NCI-H1092 (cell line): ENCODE measurements at regions not wholly inside any gene's neighbourhood (a gene's known extent, or its start where the extent isn't known, plus 50 kb on each side); places are given as distances from the start of the nearest gene placed in this dataset.

ENCODE experiments used
- DNase-seq: peaks from one replicate; lab custom pipeline; 2025; lab: John Stamatoyannopoulos, UW

DNA sequence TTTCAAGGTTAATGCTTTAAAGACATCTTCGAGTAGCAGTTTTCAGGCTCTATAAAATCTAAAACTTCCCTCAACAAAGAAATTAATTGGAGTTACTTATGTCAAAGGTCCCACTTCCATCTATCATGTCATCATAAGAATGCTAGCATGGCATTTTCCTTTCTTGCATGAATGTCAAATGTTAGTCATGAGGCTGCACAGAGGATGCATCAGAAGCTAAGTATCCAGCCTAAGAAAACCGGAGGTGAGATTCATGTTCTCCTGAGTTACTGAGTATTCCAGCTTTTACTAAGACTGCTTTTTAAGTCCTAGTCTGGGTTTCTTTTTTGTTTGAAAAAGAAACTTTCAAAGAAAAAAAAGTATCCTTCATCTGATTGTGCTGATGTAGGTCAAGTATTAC lies 130.6 kb upstream of the CDH19 start:
- DNase-seq = no peak

DNA sequence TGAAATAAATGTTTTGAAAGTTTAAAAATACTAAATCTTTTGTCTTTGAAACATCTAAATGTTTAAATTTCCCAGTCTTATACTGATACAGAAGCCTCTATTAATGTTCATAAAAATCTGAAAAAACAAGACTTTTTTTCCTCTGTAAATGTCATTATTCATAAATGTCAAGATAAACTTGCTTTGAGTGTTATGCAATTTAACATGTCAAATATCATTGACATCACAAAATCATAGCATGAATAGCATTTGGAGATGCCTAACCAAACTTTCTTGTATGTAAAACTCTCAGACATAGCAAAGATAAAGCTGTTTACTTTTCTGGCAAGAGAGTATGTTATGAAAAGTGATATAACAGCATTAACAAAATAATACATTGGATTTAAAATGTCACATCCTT lies 128.0 kb upstream of the CDH19 start:
- no peak for DNase-seq

DNA sequence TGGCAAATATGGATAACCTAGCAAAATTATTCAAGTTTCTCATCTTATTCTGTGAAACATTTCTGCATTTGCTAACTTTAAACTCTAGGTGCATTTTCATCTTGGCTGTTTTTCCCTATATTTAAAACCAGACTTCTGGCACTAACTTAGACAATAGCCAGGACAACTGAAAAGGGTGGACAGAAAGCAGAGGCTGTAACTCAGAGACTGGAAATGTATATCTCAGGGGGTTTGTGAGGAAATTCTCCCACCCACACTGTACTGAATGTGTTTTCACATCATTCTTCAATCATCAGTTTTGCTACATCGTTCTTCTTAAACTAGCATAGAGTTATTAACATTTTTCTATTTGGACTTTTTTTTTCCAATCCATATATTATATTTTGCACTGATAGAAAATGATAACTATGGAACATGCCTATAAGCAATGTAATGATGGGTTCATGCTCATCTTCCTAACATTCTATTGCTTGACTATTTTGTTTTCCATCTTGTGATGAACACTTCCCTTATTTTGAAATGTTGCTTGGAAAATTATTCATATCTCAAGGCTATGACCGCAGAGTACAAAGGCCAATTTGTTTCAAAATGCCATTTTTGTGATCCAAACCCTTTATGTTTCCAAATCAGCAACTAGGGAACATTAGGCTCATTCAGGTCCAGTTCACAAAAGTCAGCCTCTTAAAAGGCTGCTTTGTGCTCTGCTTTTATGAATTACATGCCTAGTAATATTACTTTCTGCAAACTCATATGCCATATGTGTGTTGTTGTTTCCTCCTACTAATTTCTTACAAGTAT lies 125.8 kb upstream of the CDH19 start:
- DNase-seq = no peak

DNA sequence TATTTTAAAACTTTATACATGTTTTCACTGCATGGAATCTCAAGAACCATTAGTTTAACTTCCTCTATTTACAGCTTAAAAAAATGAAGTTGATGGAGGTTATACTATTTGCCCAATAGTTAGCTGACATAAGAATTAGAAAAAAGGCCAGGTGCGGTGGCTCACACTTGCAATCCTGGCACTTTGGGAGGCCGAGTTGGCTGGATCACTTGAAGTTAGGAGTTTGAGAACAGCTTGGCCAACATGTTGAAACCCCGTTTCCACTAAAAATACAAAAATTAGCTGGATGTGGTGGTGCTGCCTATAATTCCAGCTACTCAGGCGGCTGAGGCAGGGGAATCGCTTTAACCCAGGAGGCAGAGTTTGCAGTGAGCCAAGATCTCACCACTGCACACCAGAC lies 125.1 kb upstream of the CDH19 start:
- no peak for DNase-seq

DNA sequence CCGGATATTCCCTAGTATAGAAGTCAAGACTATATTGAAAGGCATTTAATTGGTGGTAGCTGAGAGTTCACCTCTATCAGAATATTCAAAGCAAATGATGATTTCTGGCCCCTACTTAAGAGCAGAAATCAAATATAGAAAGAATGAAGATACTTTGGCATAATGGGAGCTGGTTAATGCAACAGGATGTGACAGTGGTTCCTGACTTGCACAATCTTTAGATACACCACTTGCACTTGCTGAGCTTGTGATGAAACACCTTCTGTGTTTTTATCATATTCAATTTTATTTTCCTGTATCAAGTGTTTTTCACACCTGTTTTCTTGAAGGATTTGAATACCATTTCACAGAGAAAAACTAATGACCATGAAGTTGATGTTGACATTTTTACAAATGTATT lies 124.1 kb upstream of the CDH19 start:
- no peak for DNase-seq

DNA sequence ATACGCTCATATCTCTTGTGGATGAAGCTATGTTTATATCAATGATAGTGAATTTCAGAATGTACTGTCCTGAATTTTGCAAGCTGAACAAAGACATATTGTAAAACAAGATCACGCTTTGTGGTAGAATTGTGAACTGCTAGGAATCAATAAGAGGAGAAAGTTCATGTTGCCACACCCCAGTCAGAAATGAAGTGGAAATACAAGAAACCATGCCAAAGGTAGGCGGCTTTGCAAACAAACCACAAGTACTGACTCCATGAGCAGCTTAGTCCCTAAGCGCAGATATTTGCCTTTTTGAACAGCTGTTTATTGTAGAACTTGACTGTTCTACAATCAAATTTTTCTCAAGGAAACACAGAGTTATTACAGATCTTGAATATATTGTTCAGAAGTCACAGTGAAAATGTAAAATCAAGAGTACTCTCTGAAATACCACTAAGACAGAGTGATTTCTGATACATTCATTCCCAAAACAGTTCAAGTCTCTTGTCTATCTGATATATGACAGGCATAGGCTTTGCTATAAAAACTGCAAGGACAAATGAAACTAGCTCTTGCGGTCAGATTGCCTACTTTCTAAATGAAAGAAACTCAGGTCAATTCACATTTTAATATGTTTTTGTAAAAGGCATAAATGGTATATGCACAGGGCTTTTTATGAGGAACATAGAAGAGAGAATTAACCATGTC lies 120.9 kb upstream of the CDH19 start:
- no peak for DNase-seq

DNA sequence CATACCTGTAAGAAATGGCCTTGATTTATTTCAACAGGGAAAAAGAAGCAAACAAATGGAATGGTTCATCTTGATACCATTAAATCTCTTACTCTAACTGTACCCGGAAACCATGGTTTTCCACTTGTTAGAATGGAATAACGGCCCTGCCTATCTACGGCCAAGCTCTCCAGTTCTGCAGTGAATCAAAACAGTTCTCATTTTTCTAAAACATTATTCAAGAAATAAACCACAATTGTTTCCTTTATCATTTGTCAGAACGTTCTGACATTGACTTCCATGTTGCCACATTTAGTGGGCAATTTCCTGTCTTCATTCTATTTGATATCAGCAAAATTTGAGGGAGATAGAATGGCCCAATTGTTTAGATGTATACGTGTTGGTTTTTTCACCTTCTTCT lies 118.8 kb upstream of the CDH19 start:
- DNase-seq = no peak

DNA sequence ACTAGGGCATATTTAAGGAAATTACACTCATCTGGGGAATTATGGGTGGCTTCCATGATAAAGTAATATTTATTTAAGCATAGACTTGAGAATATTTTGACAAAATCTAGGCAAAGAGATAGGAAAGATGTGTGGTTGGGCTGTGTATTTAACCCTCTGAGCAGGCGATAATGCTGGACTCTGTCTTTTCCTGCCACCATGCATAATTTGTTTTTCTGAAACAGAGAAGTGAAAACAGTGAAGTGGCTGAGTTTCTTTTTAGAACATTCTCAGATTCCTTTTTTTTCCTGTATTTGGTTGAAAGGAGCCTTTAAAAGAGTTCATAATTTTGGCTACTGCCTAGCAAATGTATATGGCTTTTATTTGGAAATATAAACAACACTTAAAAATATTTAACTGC lies 104.8 kb upstream of the CDH19 start:
- DNase-seq = no peak

DNA sequence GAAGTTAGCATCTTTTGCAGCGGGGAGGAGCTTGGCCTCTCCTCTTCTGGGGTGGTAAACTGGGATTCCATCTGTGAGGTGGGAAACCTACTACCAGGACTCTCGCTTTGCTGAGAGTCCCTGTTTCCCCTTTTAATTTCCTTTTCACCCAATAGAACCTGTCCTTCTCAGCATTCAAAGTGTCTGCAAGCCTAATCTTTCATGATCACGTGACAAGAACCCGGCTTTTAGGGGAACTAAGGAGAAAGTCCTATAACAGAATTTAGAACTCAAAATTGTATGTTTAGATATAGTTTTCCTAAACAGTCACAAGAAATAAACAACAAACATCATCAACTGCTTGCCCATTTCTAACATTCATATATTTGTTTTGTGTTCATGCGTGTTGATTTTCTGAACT lies 103.6 kb upstream of the CDH19 start:
- no peak for DNase-seq

DNA sequence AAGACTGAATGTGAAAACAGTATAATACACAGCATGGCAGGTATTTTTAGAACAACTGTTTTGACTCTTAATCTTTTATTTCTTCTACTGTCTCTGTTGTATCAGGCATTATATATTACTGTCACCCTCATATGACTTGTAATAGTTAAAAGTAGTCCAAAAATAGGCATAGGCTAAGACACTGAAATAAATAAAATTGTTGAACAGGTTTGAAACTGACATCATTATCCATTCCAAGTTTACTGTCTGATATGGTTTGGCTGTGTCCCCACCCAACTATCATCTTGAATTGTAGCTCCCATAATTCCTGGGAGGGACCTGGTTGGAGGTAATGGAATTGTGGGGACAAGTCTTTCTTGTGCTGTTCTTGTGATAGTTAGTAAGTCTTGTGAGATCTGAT lies 91.4 kb upstream of the CDH19 start:
- DNase-seq = no peak

DNA sequence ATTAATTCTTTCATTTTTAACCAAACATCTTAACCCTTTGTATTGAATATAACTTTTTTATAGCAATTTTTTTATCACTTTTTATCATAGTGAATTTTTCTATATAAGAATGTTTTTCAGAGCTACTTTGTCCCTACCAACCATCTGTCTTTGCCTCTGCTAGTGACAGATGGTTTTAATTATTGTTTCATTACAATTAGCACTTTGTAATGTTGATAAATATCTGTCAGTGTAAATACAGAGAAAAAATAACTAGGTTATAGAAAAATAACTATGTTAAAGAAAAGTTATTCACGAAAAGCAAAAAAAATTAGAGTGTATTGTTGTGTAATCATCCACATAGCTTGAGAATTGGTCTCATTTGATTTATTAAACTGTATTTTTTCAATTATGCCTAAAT lies 91.0 kb upstream of the CDH19 start:
- no peak for DNase-seq

DNA sequence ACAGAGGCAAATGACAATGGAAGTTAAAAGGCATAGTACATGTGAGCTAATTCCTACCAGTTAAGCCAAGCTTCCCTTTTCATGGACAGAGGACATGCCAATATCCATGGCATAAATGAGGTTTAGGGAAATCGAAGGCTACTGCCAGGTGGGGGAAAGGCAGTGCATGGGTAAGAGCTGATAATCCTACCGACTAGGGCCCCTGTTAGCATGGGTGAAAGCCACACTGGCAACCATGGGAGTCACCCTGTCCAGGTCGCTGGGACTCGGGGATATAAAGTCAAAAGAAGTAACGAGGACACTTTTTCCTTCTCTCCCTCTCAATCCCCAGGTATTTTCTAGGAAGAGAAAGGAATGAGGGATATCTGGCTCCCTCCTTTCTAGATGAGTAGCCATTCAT lies 83.7 kb upstream of the CDH19 start:
- DNase-seq = no peak

DNA sequence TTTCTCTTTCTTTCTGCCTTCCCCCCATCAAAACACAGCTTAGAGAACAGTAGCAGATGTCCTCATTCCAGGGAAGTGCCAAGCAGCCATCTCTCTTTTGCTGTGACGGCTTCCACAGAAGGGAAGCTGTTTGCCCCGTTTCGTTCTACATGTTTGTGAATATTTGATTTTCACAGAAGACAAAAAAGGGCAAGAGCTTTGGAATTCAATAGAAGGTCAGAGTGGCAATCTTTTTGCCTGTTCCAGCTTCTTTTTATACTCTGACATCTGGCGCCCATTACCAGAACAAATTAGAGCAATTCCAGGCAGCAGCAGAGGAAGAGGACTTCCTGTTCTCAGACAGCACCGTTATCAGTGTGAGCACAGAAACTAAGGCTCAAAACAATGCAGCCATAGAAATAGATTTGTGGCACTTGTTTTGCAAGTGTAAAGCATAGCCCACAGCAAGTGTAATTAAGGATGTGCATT lies 79.0 kb upstream of the CDH19 start:
- no peak for DNase-seq

DNA sequence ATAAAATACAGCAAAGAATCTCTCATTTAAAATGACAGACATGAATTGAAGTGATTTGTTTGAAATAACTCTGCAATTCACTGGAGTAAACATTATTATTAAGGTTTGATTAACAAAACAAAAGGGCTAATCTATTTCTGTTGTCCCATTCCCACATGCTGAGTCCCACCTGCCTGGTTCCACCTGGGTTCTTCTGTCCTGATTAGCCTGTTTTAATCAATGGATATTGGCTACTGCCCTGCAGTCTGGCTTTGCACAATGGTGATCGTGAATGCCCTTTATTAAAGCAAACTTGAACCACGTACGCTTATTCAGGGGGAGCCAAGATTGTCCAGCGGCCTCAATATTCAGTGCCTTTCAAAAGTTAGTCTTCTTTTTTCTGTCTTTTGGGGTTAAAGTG lies 72.8 kb upstream of the CDH19 start:
- no peak for DNase-seq

DNA sequence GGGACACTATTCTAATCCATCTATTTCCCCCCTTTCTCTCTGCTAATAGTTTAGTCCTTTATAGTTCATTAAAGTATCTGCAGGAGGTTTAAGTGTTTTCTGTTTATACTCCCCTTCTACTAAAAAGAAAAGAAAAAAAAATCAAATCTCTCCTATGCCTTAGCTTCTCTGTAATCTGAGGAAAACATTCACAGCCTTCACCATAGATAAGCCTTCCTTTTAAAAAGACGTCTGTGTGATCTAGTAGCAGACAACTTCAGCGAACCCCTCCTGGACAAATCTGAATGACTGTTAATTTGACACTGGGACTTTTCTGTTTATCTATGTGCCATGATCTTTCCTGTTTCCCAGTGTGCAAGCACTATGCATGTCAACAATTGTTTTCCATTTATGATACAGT lies 70.4 kb upstream of the CDH19 start:
- DNase-seq = no peak

DNA sequence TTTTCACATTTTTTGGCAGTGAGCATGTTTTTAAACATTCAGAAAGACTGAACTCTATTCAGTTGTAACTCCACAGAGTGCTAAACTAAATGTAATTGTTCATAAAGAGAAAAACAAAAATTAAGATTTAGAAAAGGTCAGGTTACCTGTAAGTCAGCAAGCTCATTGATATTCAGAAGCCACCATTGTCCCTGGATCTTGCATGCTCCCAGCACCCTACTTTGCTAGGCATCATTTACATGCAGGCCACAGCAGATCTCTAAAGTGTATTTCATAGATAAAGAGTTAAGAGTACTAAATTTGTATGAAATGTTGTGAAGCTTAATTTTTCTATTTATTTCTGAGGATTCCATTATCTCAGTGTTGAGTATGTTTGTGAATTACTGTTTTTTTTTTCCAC lies 64.8 kb upstream of the CDH19 start:
- no peak for DNase-seq

DNA sequence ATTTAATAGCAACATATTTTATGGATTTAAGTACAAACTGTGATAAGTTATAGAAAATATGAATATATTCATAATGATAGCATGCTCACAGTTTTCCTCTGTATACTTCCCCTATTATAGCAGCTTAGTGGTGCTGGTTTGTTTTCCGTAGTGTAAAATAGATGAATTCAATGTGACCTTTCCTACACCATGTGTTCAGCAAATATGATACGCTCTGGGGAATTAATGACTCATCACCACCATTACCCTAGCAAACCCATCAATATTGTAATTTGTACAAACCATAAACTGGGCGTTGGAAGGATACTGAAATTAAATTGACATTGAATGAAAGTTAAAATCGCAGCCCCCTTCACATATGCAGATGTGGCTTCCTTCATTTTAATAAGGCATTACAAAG lies 58.7 kb upstream of the CDH19 start:
- no peak for DNase-seq

DNA sequence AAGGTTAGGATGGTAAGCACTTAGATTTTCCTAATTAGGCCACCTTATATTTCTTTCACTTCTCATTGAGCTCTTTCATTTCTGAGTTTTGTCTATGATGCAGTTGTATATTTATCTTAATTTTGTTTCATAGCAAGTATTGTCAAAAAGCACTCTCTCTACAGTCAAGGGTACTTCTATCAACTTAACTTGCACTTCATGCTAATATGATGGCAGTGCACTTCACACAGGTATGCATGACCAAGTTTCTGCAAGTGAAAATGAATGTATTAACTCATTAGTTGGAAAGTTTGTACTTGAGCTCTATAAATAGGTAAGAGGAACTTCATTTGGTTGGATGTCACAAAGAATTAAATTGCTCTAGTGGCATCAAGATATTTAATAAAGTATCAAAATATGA lies 51.5 kb upstream of the CDH19 start:
- no peak for DNase-seq
